ENCODE measurements at regions not wholly inside any gene's neighbourhood (a gene's known extent, or its start where the extent isn't known, plus 50 kb on each side); places are given as distances from the start of the nearest gene placed in this dataset.

- no peak overlapping the region for H3K9ac ChIP-seq (ENCODE audit: low read length)
- no peaks in the 10 kb centered on the region for H3K4me1 ChIP-seq (ENCODE audit: insufficient read depth, low read length, severe bottlenecking)
- no peaks in the 10 kb centered on the region for H4K20me1 ChIP-seq (ENCODE audit: insufficient read depth, low read length)
- TF ChIP-seq CTCF (IDR thresholded peaks at IDR 0.05; ENCODE audit: low read length): no peak
- no peak overlapping the region for H3K27ac ChIP-seq (ENCODE audit: low read depth, low read length, poor library complexity, severe bottlenecking)
- no peaks in the 10 kb centered on the region for H3K27me3 ChIP-seq (ENCODE audit: insufficient read depth, low read length)
- no peaks in the 10 kb centered on the region for H3K36me3 ChIP-seq (ENCODE audit: insufficient read depth, low read length)
- H3K4me3 ChIP-seq (ENCODE audit: low read depth, low read length, poor library complexity, severe bottlenecking): no peak overlapping the region
- H3F3A ChIP-seq (ENCODE audit: insufficient read depth, low read length): no peaks in the 10 kb centered on the region
- H2AFZ ChIP-seq (ENCODE audit: low read length): no peak overlapping the region
- no peaks in the 10 kb centered on the region for H3K9me3 ChIP-seq (ENCODE audit: low read length)
- H3K9me2 ChIP-seq (ENCODE audit: low read depth, low read length): no peaks in the 10 kb centered on the region
- no peaks in the 10 kb centered on the region for H3K79me2 ChIP-seq (ENCODE audit: insufficient read depth, low read length)
- H3K4me2 ChIP-seq (ENCODE audit: low read length): no peak overlapping the region
Measured at GRCh38 chr11:133742353-133742752, 103.0 kb downstream of the SPATA19 start.

GRCh38 chr11:133740963-133741362 is 104.3 kb downstream of the SPATA19 start:
- no peak for TF ChIP-seq CTCF (IDR thresholded peaks at IDR 0.05; ENCODE audit: low read length)
- no peak for TF ChIP-seq EZH2 (IDR thresholded peaks at IDR 0.05; ENCODE audit: borderline replicate concordance, low read length)

GRCh38 chr11:133739481-133739880 is 105.8 kb downstream of the SPATA19 start:
- Histone ChIP-seq H3K27me3 (ENCODE audit: insufficient read depth, low read length) (no peaks in the 10 kb centered on the region), H3K9me3 (ENCODE audit: low read length) (no peaks in the 10 kb centered on the region), H3F3A (ENCODE audit: insufficient read depth, low read length) (no peaks in the 10 kb centered on the region), H3K9ac (ENCODE audit: low read length) (no peak overlapping the region), H3K4me1 (ENCODE audit: insufficient read depth, low read length, severe bottlenecking) (no peaks in the 10 kb centered on the region), H4K20me1 (ENCODE audit: insufficient read depth, low read length) (no peaks in the 10 kb centered on the region), H2AFZ (ENCODE audit: low read length) (no peak overlapping the region), H3K9me2 (ENCODE audit: low read depth, low read length) (no peaks in the 10 kb centered on the region), H3K4me2 (ENCODE audit: low read length) (no peak overlapping the region), H3K4me3 (ENCODE audit: low read depth, low read length, poor library complexity, severe bottlenecking) (no peak overlapping the region), H3K36me3 (ENCODE audit: insufficient read depth, low read length) (no peaks in the 10 kb centered on the region), H3K79me2 (ENCODE audit: insufficient read depth, low read length) (no peaks in the 10 kb centered on the region), H3K27ac (ENCODE audit: low read depth, low read length, poor library complexity, severe bottlenecking) (no peak overlapping the region)
- TF ChIP-seq EZH2 (IDR thresholded peaks at IDR 0.05; ENCODE audit: borderline replicate concordance, low read length) (no peak), CTCF (IDR thresholded peaks at IDR 0.05; ENCODE audit: low read length) (no peak)

More at GRCh38 chr11:133740963-133741362, 104.3 kb downstream of the SPATA19 start:
- H3K4me1 ChIP-seq (ENCODE audit: insufficient read depth, low read length, severe bottlenecking): no peaks in the 10 kb centered on the region
- H3K9me2 ChIP-seq (ENCODE audit: low read depth, low read length): no peaks in the 10 kb centered on the region
- no peak overlapping the region for H3K27ac ChIP-seq (ENCODE audit: low read depth, low read length, poor library complexity, severe bottlenecking)
- H3K36me3 ChIP-seq (ENCODE audit: insufficient read depth, low read length): no peaks in the 10 kb centered on the region
- H4K20me1 ChIP-seq (ENCODE audit: insufficient read depth, low read length): no peaks in the 10 kb centered on the region
- H3K9ac ChIP-seq (ENCODE audit: low read length): no peak overlapping the region
- no peak overlapping the region for H3K4me2 ChIP-seq (ENCODE audit: low read length)
- H3K79me2 ChIP-seq (ENCODE audit: insufficient read depth, low read length): no peaks in the 10 kb centered on the region
- H3K9me3 ChIP-seq (ENCODE audit: low read length): no peaks in the 10 kb centered on the region
- H3F3A ChIP-seq (ENCODE audit: insufficient read depth, low read length): no peaks in the 10 kb centered on the region
- no peak overlapping the region for H2AFZ ChIP-seq (ENCODE audit: low read length)
- H3K27me3 ChIP-seq (ENCODE audit: insufficient read depth, low read length): no peaks in the 10 kb centered on the region
- H3K4me3 ChIP-seq (ENCODE audit: low read depth, low read length, poor library complexity, severe bottlenecking): no peak overlapping the region
